GM12875 (cell line): ENCODE measurements at regions not wholly inside any gene's neighbourhood (a gene's known extent, or its start where the extent isn't known, plus 50 kb on each side); places are given as distances from the start of the nearest gene placed in this dataset.

Experiments used
- H3K4me3 ChIP-seq: one replicate; pipeline ENCODE4 v1.5.1; 2011; ENCODE audit warnings: low read depth, low read length, control low read depth
- CTCF ChIP-seq: IDR thresholded peaks from 2 replicates; pipeline ENCODE4 v1.5.1; 2011; ENCODE audit warnings: low read depth, mild to moderate bottlenecking, control low read depth, inconsistent platforms, low read length, moderate library complexity, borderline replicate concordance; ENCODE audit not compliant: insufficient read depth

- H3K4me3 ChIP-seq, result no peak overlapping the region
- no peak for TF ChIP-seq CTCF
Observed at GRCh38 chr20:60086821-60087562, 128.8 kb downstream of the CDH26 start.

- TF ChIP-seq CTCF, result no peak
Observed at GRCh38 chr20:60087563-60088105, 129.4 kb downstream of the CDH26 start.

GRCh38 chr20:60088236-60088635 is 130.0 kb downstream of the CDH26 start:
- TF ChIP-seq CTCF, result no peak
- no peak overlapping the region for H3K4me3 ChIP-seq

More at GRCh38 chr20:60087563-60088105, 129.4 kb downstream of the CDH26 start:
- no peak overlapping the region for H3K4me3 ChIP-seq

- H3K4me3 ChIP-seq, result no peak overlapping the region
- no peak for TF ChIP-seq CTCF
Observed at GRCh38 chr20:60090631-60091030, 132.4 kb downstream of the CDH26 start.

- no peak for TF ChIP-seq CTCF
- H3K4me3 ChIP-seq, result no peak overlapping the region
Observed at GRCh38 chr20:60091305-60091704, 133.1 kb downstream of the CDH26 start.

GRCh38 chr20:60091861-60092260 is 133.6 kb downstream of the CDH26 start:
- H3K4me3 ChIP-seq, result no peak overlapping the region
- no peak for TF ChIP-seq CTCF

- no peak overlapping the region for H3K4me3 ChIP-seq
- no peak for TF ChIP-seq CTCF
Observed at GRCh38 chr20:60092729-60093128, 134.5 kb downstream of the CDH26 start.
